GDM1 (cell line): ENCODE measurements at regions not wholly inside any gene's neighbourhood (a gene's known extent, or its start where the extent isn't known, plus 50 kb on each side); places are given as distances from the start of the nearest gene placed in this dataset.
"Not testable (repeated sequence)": the region's sequence is repeated elsewhere in the genome, so short reads cannot be mapped to it uniquely, and the experiment has no call there.

Experiments
- DNase-seq: peaks from one replicate; lab custom pipeline; 2025; lab: John Stamatoyannopoulos, UW

- DNase-seq, result no peak
Observed at GRCh38 chr6:3962291-3963280, 113.4 kb downstream of the FAM50B start.

- DNase-seq, result no peak
Observed at GRCh38 chr6:3963426-3963825, 114.3 kb downstream of the FAM50B start.

DNA sequence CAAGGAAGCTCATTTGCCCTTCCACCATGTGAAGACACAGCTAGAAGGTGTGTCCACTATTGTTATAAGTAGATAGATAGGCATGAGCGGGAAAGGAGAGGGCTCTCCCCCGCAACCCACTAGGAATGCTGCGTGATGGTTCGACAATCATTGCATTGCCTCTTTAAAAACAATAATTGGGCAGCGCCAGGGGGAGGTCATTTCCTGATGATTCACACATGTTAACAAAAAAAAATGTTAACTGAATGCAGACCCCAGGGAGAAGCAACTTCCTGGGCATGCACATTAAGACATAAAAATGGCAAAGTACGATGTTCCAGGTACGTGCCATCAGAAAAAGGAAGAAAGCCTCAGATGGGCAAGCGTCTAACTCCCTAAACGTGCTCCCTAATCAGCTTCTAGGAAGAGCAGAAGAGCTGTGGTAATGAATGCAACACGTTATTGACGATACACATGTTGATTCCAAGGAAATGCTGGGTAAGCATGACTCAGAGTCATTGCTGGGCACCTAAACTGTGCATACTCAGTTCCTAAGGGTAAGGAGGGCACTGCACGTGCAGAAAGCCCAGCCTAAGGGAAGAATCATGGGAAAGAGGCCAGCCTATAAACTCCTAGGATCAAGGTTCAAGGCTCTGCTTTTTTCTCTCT is 113.7 kb downstream of the FAM217A start:
- no peak for DNase-seq

DNA sequence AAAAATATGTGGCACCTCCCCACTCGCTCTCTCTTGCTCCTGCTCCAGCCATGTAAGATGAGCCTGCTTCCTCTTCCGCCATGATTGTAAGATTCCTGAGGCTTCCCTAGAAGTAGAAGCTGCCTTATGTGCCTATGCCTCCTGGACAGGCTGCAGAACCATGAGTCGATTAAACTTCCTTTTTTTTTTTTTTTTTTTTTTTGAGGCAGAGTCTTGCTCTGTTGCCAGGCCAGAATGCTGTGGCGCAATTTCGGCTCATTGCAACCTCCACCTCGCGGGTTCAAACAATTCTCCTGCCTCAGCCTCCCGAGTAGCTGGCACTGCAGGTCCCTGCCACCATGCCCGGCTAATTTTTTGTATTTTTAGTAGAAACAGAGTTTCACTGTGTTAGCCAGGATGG is 112.5 kb downstream of the FAM217A start:
- DNase-seq, result no peak

DNA sequence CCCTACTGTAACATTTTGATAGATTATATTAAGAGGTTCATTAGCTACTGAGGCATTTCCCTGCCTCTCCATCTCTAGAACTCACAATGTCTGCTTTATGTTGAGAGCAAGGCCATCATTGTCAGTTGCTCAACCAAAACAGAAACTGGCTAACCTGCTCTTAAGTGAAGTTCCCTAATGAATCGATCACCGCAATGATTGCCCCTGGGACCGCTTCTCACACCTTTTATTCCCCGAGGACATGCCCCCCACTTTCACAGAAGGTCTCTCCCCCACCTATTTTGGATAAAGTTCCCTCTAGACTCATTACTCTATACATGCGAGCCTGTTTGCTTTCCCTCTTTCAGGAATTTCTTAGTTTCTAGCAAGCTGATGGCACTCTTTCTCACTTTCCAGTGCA is 108.8 kb downstream of the FAM217A start:
- no peak for DNase-seq

- not testable (repeated sequence) for DNase-seq
Observed at GRCh38 chr6:3973152-3973551, 105.8 kb downstream of the FAM217A start.

DNA sequence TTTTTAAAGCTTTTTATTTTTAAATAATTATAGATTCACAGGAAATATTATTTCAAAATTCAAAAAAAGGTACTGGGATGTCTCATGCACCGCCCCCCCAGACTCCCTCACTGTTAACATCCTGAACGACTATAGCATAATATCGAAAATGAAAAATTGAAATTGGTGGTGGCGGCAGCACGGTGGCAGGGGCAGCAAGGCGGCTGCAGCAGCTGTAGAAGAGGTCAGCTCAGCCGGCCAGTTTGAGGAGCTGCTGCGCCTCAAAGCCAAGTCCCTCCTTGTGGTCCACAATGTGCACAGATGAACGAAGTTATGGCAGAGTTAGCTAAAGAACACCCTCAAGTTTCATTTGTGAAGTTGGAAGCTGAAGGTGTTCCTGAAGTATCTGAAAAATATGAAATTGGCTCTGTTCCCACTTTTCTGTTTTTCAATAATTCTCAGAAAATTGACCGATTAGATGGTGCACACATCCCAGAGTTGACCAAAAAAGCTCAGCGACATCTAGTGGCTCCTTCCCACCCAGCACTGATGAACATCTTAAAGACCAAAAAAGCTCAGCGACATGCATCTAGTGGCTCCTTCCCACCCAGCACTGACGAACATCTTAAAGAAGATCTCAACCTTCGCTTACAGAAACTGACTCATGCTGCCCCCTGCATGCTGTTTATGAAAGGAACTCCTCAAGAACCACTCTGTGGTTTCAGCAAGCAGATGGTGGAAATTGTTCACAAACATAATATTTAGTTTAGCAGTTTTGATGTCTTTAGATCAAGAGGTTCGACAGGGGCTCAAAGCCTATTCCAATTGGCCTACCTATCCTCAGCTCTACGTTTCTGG is 100.8 kb downstream of the FAM217A start:
- DNase-seq, result peak; percentile 73

DNA sequence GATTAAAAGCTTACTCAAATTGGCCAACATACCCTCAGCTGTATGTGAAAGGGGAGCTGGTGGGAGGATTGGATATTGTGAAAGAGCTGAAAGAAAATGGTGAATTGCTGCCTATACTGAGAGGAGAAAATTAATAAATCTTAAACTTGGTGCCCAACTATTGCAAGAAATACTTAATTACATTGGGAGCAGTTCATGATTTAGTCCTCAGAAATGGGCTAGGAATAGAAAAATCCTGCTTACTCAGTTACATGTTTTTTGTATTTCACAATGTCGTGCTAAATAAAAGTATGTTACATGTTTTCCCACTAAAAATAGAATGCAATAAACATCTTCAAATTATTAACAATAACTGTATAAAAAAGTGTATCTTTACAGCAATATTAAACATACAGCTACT is 100.0 kb downstream of the FAM217A start:
- not testable (repeated sequence) for DNase-seq

GRCh38 chr6:3981917-3982316 is 97.0 kb downstream of the FAM217A start:
- DNase-seq, result no peak

- no peak for DNase-seq
Observed at GRCh38 chr6:3983778-3984177, 95.2 kb downstream of the FAM217A start.

GRCh38 chr6:3984494-3984893 is 94.4 kb downstream of the FAM217A start:
- no peak for DNase-seq

GRCh38 chr6:3986241-3986640 is 92.7 kb downstream of the FAM217A start:
- DNase-seq, result no peak

GRCh38 chr6:3987053-3987452 is 91.9 kb downstream of the FAM217A start:
- DNase-seq, result no peak

DNA sequence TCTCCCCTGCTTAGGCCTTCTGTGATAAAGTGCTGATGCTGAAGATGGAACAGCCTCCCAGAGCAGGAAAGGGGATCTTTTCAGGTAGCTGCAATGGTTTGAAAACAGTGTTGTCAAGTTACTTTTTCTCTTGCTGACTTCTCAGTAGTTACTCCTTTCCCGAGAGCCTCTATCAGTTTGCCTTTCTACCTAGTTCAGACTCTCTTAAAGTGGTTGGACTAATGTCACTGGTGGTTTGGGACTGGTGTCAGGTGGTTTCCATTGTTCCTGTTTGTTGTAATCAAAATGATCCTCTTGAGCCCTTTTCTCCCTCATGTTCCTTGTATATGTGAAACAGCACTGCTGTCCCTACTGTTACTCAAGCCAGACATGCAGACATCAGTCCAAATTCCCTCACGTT is 91.4 kb downstream of the FAM217A start:
- DNase-seq, result no peak

DNA sequence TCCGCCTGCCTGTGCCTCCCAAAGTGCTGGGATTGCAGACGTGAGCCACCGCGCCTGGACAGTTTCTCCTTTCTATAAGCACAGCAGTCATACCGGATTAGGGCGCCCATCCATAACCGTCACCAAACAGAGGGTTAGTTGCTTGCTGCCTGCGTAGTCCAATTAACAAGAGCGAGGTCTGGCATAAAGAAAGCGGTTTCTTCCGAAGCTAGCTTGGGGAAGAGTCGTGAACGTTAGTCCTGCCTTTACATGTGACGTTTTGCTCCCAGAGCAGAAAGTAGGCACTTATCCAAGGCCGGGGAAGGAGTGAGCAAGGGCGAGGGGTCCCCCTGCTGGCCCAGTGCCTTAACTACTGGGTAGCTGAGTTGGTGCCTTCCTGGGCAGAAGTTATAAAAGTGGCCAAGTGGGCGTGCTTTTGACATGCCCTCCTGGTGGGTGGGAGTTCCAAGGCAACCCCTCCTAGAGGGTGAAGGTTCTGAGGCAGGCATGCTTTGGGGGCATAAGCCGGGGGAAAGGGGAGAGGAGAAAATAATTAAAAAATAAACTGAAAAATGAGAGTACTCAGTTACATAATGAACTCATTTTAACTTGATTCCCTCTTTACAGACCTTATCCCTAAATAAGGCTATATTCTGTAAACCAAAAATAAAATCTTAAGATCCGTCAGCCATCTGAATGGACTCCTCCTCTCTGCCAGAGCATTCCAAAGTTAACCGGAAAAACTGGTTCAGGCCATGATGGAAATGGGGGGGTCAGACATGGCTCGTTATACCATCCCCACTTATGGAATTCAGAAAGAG is 88.0 kb downstream of the FAM217A start:
- peak; percentile 74 for DNase-seq

DNA sequence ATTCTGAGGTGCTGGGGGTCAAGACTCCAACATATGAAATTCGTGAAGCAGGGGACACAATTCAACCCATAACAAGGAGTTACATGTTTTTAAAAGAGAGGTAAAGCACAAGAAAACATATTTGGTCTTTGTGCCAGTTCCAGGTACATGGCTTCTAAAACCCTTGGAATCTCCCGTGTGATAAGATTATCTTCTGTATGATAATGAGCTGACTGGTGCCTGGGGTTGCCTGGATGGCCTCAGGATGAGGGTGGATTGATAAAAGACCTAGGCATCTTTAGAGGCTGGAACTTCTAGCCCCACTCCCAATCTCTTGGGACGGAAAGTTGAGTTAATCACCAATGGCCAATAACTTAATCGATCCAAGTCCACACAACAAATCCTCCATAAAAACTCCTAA is 87.0 kb downstream of the FAM217A start:
- DNase-seq, result no peak

- no peak for DNase-seq
Observed at GRCh38 chr6:3996349-3996748, 82.6 kb downstream of the FAM217A start.

- no peak for DNase-seq
Observed at GRCh38 chr6:3997177-3997770, 81.7 kb downstream of the FAM217A start.

GRCh38 chr6:3999800-4000661 is 78.9 kb downstream of the FAM217A start:
- DNase-seq, result no peak

GRCh38 chr6:4004249-4004648 is 74.7 kb downstream of the FAM217A start:
- no peak for DNase-seq
